ENCODE measurements at regions not wholly inside any gene's neighbourhood (a gene's known extent, or its start where the extent isn't known, plus 50 kb on each side); places are given as distances from the start of the nearest gene placed in this dataset.

GRCh38 chr6:163670336-163670735 lies 255.8 kb downstream of the QKI start:
- Histone ChIP-seq H3K9ac (ENCODE audit: low read depth, low read length) (no peak overlapping the region), H3K36me3 (ENCODE audit: insufficient read depth, low read length) (no peaks in the 10 kb centered on the region), H3K4me1 (ENCODE audit: insufficient read depth, low read length) (no peaks in the 10 kb centered on the region), H3K9me3 (ENCODE audit: control insufficient read depth, insufficient read depth, low read length) (no peaks in the 10 kb centered on the region)

GRCh38 chr6:163668061-163668426 lies 253.5 kb downstream of the QKI start:
- Histone ChIP-seq H3K36me3 (ENCODE audit: insufficient read depth, low read length) (no peaks in the 10 kb centered on the region), H3K9ac (ENCODE audit: low read depth, low read length) (no peak overlapping the region), H3K4me1 (ENCODE audit: insufficient read depth, low read length) (no peaks in the 10 kb centered on the region), H3K9me3 (ENCODE audit: control insufficient read depth, insufficient read depth, low read length) (no peaks in the 10 kb centered on the region)

GRCh38 chr6:163667372-163668060 lies 253.0 kb downstream of the QKI start:
- H3K9me3 ChIP-seq (ENCODE audit: control insufficient read depth, insufficient read depth, low read length): no peaks in the 10 kb centered on the region
- no peaks in the 10 kb centered on the region for H3K36me3 ChIP-seq (ENCODE audit: insufficient read depth, low read length)
- no peak overlapping the region for H3K9ac ChIP-seq (ENCODE audit: low read depth, low read length)
- no peaks in the 10 kb centered on the region for H3K4me1 ChIP-seq (ENCODE audit: insufficient read depth, low read length)

- Histone ChIP-seq H3K9ac (ENCODE audit: low read depth, low read length) (no peak overlapping the region), H3K36me3 (ENCODE audit: insufficient read depth, low read length) (no peaks in the 10 kb centered on the region), H3K4me1 (ENCODE audit: insufficient read depth, low read length) (no peaks in the 10 kb centered on the region), H3K9me3 (ENCODE audit: control insufficient read depth, insufficient read depth, low read length) (no peaks in the 10 kb centered on the region)
These were observed 250.9 kb downstream of the QKI start for GRCh38 chr6:163665464-163665863.

GRCh38 chr6:163663575-163663974 lies 249.1 kb downstream of the QKI start:
- Histone ChIP-seq H3K36me3 (ENCODE audit: insufficient read depth, low read length) (no peaks in the 10 kb centered on the region), H3K9me3 (ENCODE audit: control insufficient read depth, insufficient read depth, low read length) (no peaks in the 10 kb centered on the region), H3K9ac (ENCODE audit: low read depth, low read length) (no peak overlapping the region), H3K4me1 (ENCODE audit: insufficient read depth, low read length) (no peaks in the 10 kb centered on the region)

- Histone ChIP-seq H3K9ac (ENCODE audit: low read depth, low read length) (no peak overlapping the region), H3K9me3 (ENCODE audit: control insufficient read depth, insufficient read depth, low read length) (no peaks in the 10 kb centered on the region), H3K36me3 (ENCODE audit: insufficient read depth, low read length) (no peaks in the 10 kb centered on the region), H3K4me1 (ENCODE audit: insufficient read depth, low read length) (no peaks in the 10 kb centered on the region)
These were observed 248.2 kb downstream of the QKI start for GRCh38 chr6:163662604-163663225.

- H3K9ac ChIP-seq (ENCODE audit: low read depth, low read length): no peak overlapping the region
- no peaks in the 10 kb centered on the region for H3K36me3 ChIP-seq (ENCODE audit: insufficient read depth, low read length)
- H3K9me3 ChIP-seq (ENCODE audit: control insufficient read depth, insufficient read depth, low read length): no peaks in the 10 kb centered on the region
- no peaks in the 10 kb centered on the region for H3K4me1 ChIP-seq (ENCODE audit: insufficient read depth, low read length)
These were observed 246.8 kb downstream of the QKI start for GRCh38 chr6:163661272-163661671.

GRCh38 chr6:163659803-163660202 lies 245.3 kb downstream of the QKI start:
- Histone ChIP-seq H3K9ac (ENCODE audit: low read depth, low read length) (no peak overlapping the region), H3K4me1 (ENCODE audit: insufficient read depth, low read length) (no peaks in the 10 kb centered on the region), H3K9me3 (ENCODE audit: control insufficient read depth, insufficient read depth, low read length) (no peaks in the 10 kb centered on the region), H3K36me3 (ENCODE audit: insufficient read depth, low read length) (no peaks in the 10 kb centered on the region)

GRCh38 chr6:163655217-163656121 lies 241.0 kb downstream of the QKI start:
- no peak overlapping the region for H3K9ac ChIP-seq (ENCODE audit: low read depth, low read length)
- H3K4me1 ChIP-seq (ENCODE audit: insufficient read depth, low read length): no peaks in the 10 kb centered on the region
- no peaks in the 10 kb centered on the region for H3K9me3 ChIP-seq (ENCODE audit: control insufficient read depth, insufficient read depth, low read length)
- no peaks in the 10 kb centered on the region for H3K36me3 ChIP-seq (ENCODE audit: insufficient read depth, low read length)

- no peak overlapping the region for H3K9ac ChIP-seq (ENCODE audit: low read depth, low read length)
- H3K4me1 ChIP-seq (ENCODE audit: insufficient read depth, low read length): no peaks in the 10 kb centered on the region
- no peaks in the 10 kb centered on the region for H3K9me3 ChIP-seq (ENCODE audit: control insufficient read depth, insufficient read depth, low read length)
- no peaks in the 10 kb centered on the region for H3K36me3 ChIP-seq (ENCODE audit: insufficient read depth, low read length)
These were observed 237.6 kb downstream of the QKI start for GRCh38 chr6:163651915-163652668.

- H3K4me1 ChIP-seq (ENCODE audit: insufficient read depth, low read length): no peaks in the 10 kb centered on the region
These were observed 236.9 kb downstream of the QKI start for GRCh38 chr6:163651426-163651825.

GRCh38 chr6:163648868-163649267 lies 234.3 kb downstream of the QKI start:
- Histone ChIP-seq H3K9ac (ENCODE audit: low read depth, low read length) (no peak overlapping the region), H3K36me3 (ENCODE audit: insufficient read depth, low read length) (no peaks in the 10 kb centered on the region), H3K9me3 (ENCODE audit: control insufficient read depth, insufficient read depth, low read length) (no peaks in the 10 kb centered on the region; the same call in 1 of the 2 replicates), H3K4me1 (ENCODE audit: insufficient read depth, low read length) (no peaks in the 10 kb centered on the region)

More at GRCh38 chr6:163651426-163651825, 236.9 kb downstream of the QKI start:
- no peaks in the 10 kb centered on the region for H3K9me3 ChIP-seq (ENCODE audit: control insufficient read depth, insufficient read depth, low read length)
- H3K9ac ChIP-seq (ENCODE audit: low read depth, low read length): no peak overlapping the region
- H3K36me3 ChIP-seq (ENCODE audit: insufficient read depth, low read length): no peaks in the 10 kb centered on the region

- Histone ChIP-seq H3K4me1 (ENCODE audit: insufficient read depth, low read length) (no peaks in the 10 kb centered on the region), H3K9me3 (ENCODE audit: control insufficient read depth, insufficient read depth, low read length) (no peaks in the 10 kb centered on the region; the same call in 1 of the 2 replicates), H3K9ac (ENCODE audit: low read depth, low read length) (no peak overlapping the region), H3K36me3 (ENCODE audit: insufficient read depth, low read length) (no peaks in the 10 kb centered on the region)
These were observed 233.1 kb downstream of the QKI start for GRCh38 chr6:163647624-163648023.

- Histone ChIP-seq H3K9ac (ENCODE audit: low read depth, low read length) (no peak overlapping the region), H3K9me3 (ENCODE audit: control insufficient read depth, insufficient read depth, low read length) (no peaks in the 10 kb centered on the region; the same call in 1 of the 2 replicates), H3K4me1 (ENCODE audit: insufficient read depth, low read length) (no peaks in the 10 kb centered on the region), H3K36me3 (ENCODE audit: insufficient read depth, low read length) (no peaks in the 10 kb centered on the region)
These were observed 232.3 kb downstream of the QKI start for GRCh38 chr6:163646866-163647265.
